ENCODE measurements at regions not wholly inside any gene's neighbourhood (a gene's known extent, or its start where the extent isn't known, plus 50 kb on each side); places are given as distances from the start of the nearest gene placed in this dataset.

DNA sequence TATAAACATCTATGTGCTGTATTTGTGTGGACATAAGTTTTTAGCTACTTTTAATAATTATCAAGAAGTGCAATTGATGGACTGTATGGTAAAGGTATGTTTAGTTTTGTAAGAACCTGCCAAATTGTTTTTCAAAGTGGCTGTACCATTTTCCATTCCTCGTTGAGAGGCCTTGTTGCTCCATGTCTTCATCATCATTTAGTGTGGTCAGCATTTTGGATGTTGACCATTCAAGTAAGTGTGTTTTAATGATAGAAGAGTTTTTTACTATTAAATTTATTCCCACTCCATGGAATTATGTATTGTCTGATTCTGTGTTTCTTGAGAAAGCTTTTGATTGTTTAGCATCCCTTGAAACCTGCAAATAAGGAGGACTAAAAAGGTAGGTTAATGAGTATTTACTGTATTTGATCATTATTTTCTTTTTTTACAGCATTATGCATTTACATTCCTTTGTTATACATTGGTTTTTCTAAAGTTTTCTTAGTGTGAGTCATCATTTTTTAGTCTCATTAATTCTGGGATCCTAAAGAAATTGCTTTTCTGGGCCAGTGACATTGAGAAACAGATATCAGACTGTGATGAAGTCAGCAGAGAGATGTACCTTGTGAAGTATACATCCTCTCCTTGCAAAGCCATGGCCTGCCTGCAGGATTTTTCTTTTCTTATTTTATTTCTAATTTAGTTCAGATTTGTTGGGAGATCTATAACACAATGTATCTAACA, 312.8 kb upstream of the PTCHD4 start:
- DNase-seq: peak; percentile 9
- Histone ChIP-seq H3K4me1 (ENCODE audit: insufficient read depth) (peaks cover 18% of the 10 kb centered on the region; the same call in 1 of the 2 replicates), H3K79me2 (ENCODE audit: insufficient read depth) (no peaks in the 10 kb centered on the region), H3F3A (ENCODE audit: insufficient read depth) (no peaks in the 10 kb centered on the region; the same call in 1 of the 2 replicates), H3K36me3 (ENCODE audit: low read depth) (no peaks in the 10 kb centered on the region), H3K9me3 (ENCODE audit: low read depth) (no peaks in the 10 kb centered on the region), H2AFZ (no peak overlapping the region), H3K4me3 (no peak overlapping the region), H3K27me3 (replicated peaks; ENCODE audit: insufficient read depth) (no peaks in the 10 kb centered on the region; the same call in 1 of the 2 replicates), H3K9me2 (ENCODE audit: insufficient read depth) (no peaks in the 10 kb centered on the region), H3K27ac (no peak overlapping the region), H3K9ac (no peak overlapping the region), H4K20me1 (ENCODE audit: insufficient read depth) (no peaks in the 10 kb centered on the region), H3K4me2 (ENCODE audit: unreplicated experiment) (no peak overlapping the region)
- TF ChIP-seq EZH2 (IDR thresholded peaks at IDR 0.05; ENCODE audit: insufficient read depth, poor library complexity, severe bottlenecking): no peak
- 32 to 47% methylated on average over 1 of the region's 1 CpG for WGBS, 2 experiments (ENCODE audit: low coverage in 1 of 2, low lambda C conversion rate in 2 of 2, missing lambda C conversion rate in 2 of 2)
- in situ Hi-C loops (cut with MboI): no loop called here

DNA sequence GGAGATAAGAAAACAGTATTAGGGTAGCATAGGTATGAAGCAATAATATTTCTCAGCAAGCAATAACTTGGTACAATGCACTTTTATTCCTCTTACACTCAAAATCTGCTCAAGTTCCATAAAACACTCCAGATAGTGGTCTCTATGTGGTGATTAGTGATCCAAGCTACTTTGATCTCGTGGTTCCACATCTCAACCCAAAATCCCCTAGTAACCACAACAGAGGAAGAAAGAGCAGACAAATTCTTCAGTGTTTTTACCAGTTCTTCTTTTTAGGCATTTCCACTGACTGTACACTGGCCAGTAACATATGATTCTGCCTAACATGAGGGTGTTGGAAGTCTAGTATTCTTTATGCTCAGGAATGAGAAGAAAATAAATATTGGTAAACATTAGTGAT, 309.0 kb upstream of the PTCHD4 start:
- Histone ChIP-seq H3F3A (ENCODE audit: insufficient read depth) (no peaks in the 10 kb centered on the region), H3K9me2 (ENCODE audit: insufficient read depth) (no peaks in the 10 kb centered on the region), H3K9ac (no peak overlapping the region), H3K36me3 (ENCODE audit: low read depth) (no peaks in the 10 kb centered on the region), H2AFZ (no peak overlapping the region), H3K4me1 (ENCODE audit: insufficient read depth) (0 out of 2 replicates have a peak, but pooled peaks cover 4% of the 10 kb centered on the region), H3K4me2 (ENCODE audit: unreplicated experiment) (no peak overlapping the region), H3K4me3 (no peak overlapping the region), H4K20me1 (ENCODE audit: insufficient read depth) (no peaks in the 10 kb centered on the region), H3K27ac (no peak overlapping the region), H3K27me3 (replicated peaks; ENCODE audit: insufficient read depth) (no peaks in the 10 kb centered on the region), H3K9me3 (ENCODE audit: low read depth) (no peaks in the 10 kb centered on the region), H3K79me2 (ENCODE audit: insufficient read depth) (no peaks in the 10 kb centered on the region)
- WGBS, 2 experiments (ENCODE audit: low coverage in 1 of 2, low lambda C conversion rate in 2 of 2, missing lambda C conversion rate in 2 of 2): 0% methylated on average over 1 of the region's 1 CpG
- DNase-seq: no peak
- in situ Hi-C loops (cut with MboI): no loop called here
- no peak for TF ChIP-seq EZH2 (IDR thresholded peaks at IDR 0.05; ENCODE audit: insufficient read depth, poor library complexity, severe bottlenecking)
- TF ChIP-seq EZH2phosphoT487 (IDR thresholded peaks at IDR 0.05; ENCODE audit: insufficient read depth, low read depth): no peak

DNA sequence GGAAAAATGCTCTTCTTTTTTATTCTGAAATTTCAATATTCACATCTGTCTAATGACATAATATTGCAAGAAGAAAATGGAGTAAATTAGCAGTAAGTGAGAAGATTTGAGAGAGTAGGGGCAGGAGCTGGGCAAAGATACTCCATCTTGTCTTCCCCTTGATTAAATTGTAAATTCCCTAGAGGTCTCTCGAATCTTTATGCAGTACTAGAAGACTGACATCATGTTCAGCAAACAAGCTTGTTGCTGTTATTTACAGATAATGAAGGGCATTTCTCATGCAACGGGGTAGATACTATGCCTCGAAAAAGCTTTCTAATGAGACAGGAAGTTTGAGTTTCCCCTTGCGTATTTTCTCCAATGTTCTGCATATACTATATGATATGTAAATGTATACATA, 306.9 kb upstream of the PTCHD4 start:
- Histone ChIP-seq H3K9me2 (ENCODE audit: insufficient read depth) (no peaks in the 10 kb centered on the region), H4K20me1 (ENCODE audit: insufficient read depth) (no peaks in the 10 kb centered on the region), H3K4me3 (no peak overlapping the region), H3K4me2 (ENCODE audit: unreplicated experiment) (no peak overlapping the region), H3K4me1 (ENCODE audit: insufficient read depth) (no peaks in the 10 kb centered on the region), H3K27ac (no peak overlapping the region), H3K79me2 (ENCODE audit: insufficient read depth) (no peaks in the 10 kb centered on the region), H3K27me3 (replicated peaks; ENCODE audit: insufficient read depth) (no peaks in the 10 kb centered on the region), H2AFZ (no peak overlapping the region), H3K9me3 (ENCODE audit: low read depth) (no peaks in the 10 kb centered on the region), H3K9ac (no peak overlapping the region), H3K36me3 (ENCODE audit: low read depth) (no peaks in the 10 kb centered on the region), H3F3A (ENCODE audit: insufficient read depth) (no peaks in the 10 kb centered on the region)
- no peak for DNase-seq
- TF ChIP-seq EZH2phosphoT487 (IDR thresholded peaks at IDR 0.05; ENCODE audit: insufficient read depth, low read depth) (no peak), EZH2 (IDR thresholded peaks at IDR 0.05; ENCODE audit: insufficient read depth, poor library complexity, severe bottlenecking) (no peak)
- 11 to 23% methylated on average over 4 of the region's 4 CpGs for WGBS, 2 experiments (ENCODE audit: low coverage in 1 of 2, low lambda C conversion rate in 2 of 2, missing lambda C conversion rate in 2 of 2)
- in situ Hi-C loops (cut with MboI): no loop called here

DNA sequence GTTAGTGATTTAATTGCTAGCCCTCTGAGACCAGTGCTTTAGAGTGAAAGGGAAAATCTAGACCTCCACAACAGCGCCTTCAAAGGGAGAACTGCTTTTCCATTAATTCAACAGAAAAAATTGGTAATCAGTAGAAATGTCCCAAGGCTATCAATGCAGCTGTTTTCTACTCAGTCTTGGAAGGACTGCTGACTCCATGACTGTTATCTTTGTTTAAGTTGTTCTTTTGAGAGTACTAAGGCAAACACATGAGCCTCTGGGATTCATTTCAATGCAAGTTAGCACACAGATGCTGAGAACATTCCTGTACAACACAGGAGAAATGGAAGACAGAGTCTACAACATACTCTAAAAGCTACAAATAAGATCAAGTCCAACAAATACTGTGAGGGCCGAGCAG, 301.7 kb upstream of the PTCHD4 start:
- Histone ChIP-seq H3K27ac (no peak overlapping the region), H4K20me1 (ENCODE audit: insufficient read depth) (no peaks in the 10 kb centered on the region), H3K4me1 (ENCODE audit: insufficient read depth) (no peaks in the 10 kb centered on the region), H3K9ac (no peak overlapping the region), H3K4me2 (ENCODE audit: unreplicated experiment) (no peak overlapping the region), H3K79me2 (ENCODE audit: insufficient read depth) (no peaks in the 10 kb centered on the region), H3K9me3 (ENCODE audit: low read depth) (no peaks in the 10 kb centered on the region), H3K4me3 (no peak overlapping the region), H2AFZ (no peak overlapping the region), H3K9me2 (ENCODE audit: insufficient read depth) (no peaks in the 10 kb centered on the region), H3K27me3 (replicated peaks; ENCODE audit: insufficient read depth) (no peaks in the 10 kb centered on the region), H3K36me3 (ENCODE audit: low read depth) (no peaks in the 10 kb centered on the region), H3F3A (ENCODE audit: insufficient read depth) (no peaks in the 10 kb centered on the region)
- in situ Hi-C loops (cut with MboI): no loop called here
- TF ChIP-seq EZH2 (IDR thresholded peaks at IDR 0.05; ENCODE audit: insufficient read depth, poor library complexity, severe bottlenecking) (no peak), EZH2phosphoT487 (IDR thresholded peaks at IDR 0.05; ENCODE audit: insufficient read depth, low read depth) (no peak)
- 10 to 17% methylated on average over 2 of the region's 2 CpGs for WGBS, 2 experiments (ENCODE audit: low coverage in 1 of 2, low lambda C conversion rate in 2 of 2, missing lambda C conversion rate in 2 of 2)
- DNase-seq: no peak

All from GM23248 (cell line).